ENCODE measurements at regions not wholly inside any gene's neighbourhood (a gene's known extent, or its start where the extent isn't known, plus 50 kb on each side); places are given as distances from the start of the nearest gene placed in this dataset.

DNA sequence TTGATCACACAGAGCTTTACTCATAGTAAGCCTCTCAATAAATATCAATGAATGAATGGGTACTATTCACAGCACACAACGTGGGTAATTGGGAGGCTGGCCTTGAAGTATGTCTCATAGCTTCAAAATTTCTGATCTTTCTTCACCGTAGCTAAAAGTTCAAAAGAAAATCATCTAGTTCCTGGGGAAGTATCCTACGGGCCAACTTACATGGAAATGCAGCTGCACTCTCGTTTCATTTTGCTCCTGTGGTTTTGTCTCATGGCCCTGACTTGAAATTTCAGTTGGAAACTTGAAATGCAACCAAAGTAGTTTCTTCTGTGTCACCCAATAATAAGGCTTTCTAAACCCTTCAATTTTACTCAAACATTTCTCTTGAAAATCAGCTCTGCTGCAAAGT lies 76.1 kb upstream of the CNIH3 start (continued):
- TF ChIP-seq, protein P1, sequence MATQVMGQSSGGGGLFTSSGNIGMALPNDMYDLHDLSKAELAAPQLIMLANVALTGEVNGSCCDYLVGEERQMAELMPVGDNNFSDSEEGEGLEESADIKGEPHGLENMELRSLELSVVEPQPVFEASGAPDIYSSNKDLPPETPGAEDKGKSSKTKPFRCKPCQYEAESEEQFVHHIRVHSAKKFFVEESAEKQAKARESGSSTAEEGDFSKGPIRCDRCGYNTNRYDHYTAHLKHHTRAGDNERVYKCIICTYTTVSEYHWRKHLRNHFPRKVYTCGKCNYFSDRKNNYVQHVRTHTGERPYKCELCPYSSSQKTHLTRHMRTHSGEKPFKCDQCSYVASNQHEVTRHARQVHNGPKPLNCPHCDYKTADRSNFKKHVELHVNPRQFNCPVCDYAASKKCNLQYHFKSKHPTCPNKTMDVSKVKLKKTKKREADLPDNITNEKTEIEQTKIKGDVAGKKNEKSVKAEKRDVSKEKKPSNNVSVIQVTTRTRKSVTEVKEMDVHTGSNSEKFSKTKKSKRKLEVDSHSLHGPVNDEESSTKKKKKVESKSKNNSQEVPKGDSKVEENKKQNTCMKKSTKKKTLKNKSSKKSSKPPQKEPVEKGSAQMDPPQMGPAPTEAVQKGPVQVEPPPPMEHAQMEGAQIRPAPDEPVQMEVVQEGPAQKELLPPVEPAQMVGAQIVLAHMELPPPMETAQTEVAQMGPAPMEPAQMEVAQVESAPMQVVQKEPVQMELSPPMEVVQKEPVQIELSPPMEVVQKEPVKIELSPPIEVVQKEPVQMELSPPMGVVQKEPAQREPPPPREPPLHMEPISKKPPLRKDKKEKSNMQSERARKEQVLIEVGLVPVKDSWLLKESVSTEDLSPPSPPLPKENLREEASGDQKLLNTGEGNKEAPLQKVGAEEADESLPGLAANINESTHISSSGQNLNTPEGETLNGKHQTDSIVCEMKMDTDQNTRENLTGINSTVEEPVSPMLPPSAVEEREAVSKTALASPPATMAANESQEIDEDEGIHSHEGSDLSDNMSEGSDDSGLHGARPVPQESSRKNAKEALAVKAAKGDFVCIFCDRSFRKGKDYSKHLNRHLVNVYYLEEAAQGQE (IDR thresholded peaks at IDR 0.05): no peak
- TF ChIP-seq NR2F2 (IDR thresholded peaks at IDR 0.05): no peak

DNA sequence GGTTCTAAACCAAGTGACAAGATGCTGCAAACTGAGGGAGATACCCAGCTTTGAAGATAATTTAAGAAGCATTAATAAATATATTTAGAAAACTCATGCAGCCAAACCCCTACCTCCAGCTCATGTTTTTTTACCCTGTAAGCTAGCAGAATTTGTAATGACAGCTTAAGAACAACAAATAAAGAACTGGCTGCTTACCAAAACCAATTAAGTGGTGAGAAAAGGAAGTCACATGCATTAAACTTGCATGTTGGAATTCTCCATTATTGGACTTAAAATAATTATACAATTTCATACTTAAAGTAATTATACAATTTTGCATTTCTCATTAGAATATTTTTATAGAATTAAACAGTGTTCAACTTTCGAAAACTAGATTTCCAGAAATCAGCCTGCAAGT lies 75.6 kb upstream of the CNIH3 start:
- no peak for DNase-seq (ENCODE audit: low spot score)
- Histone ChIP-seq H3K4me3 (ENCODE audit: low read depth in 1 of 3, low read length in 3 of 3) (no peak overlapping the region), H3K9ac (ENCODE audit: low read depth in 1 of 2, low read length in 2 of 2) (no peak overlapping the region), H3K9me3 (ENCODE audit: control insufficient read depth in 4 of 4, low read length in 3 of 4) (no peaks in the 10 kb centered on the region), H3K4me1 (ENCODE audit: control insufficient read depth in 4 of 4, insufficient read depth in 4 of 4, low read length in 3 of 4) (no peaks in the 10 kb centered on the region), H3K27ac (ENCODE audit: low read depth in 1 of 2, low read length in 2 of 2) (no peak overlapping the region), H3K27me3 (ENCODE audit: control insufficient read depth in 4 of 4, insufficient read depth in 4 of 4, low read length in 3 of 4) (no peaks in the 10 kb centered on the region), H3K36me3 (ENCODE audit: control insufficient read depth in 4 of 4, insufficient read depth in 3 of 4, low read depth in 1 of 4, low read length in 3 of 4) (no peaks in the 10 kb centered on the region)
- TF ChIP-seq FOXA1 (IDR thresholded peaks at IDR 0.05): no peak
- no peak for TF ChIP-seq RXRA (IDR thresholded peaks at IDR 0.05)
- TF ChIP-seq, protein P2, sequence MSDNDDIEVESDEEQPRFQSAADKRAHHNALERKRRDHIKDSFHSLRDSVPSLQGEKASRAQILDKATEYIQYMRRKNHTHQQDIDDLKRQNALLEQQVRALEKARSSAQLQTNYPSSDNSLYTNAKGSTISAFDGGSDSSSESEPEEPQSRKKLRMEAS (IDR thresholded peaks at IDR 0.05): no peak
- no peak for TF ChIP-seq TAF1 (conservative IDR thresholded peaks at IDR 0.05)
- no peak for TF ChIP-seq YY1 (IDR thresholded peaks at IDR 0.05)
- no peak for TF ChIP-seq SP1 (IDR thresholded peaks at IDR 0.05)
- no peak for TF ChIP-seq FOXA2 (IDR thresholded peaks at IDR 0.05)
- TF ChIP-seq, protein P3, sequence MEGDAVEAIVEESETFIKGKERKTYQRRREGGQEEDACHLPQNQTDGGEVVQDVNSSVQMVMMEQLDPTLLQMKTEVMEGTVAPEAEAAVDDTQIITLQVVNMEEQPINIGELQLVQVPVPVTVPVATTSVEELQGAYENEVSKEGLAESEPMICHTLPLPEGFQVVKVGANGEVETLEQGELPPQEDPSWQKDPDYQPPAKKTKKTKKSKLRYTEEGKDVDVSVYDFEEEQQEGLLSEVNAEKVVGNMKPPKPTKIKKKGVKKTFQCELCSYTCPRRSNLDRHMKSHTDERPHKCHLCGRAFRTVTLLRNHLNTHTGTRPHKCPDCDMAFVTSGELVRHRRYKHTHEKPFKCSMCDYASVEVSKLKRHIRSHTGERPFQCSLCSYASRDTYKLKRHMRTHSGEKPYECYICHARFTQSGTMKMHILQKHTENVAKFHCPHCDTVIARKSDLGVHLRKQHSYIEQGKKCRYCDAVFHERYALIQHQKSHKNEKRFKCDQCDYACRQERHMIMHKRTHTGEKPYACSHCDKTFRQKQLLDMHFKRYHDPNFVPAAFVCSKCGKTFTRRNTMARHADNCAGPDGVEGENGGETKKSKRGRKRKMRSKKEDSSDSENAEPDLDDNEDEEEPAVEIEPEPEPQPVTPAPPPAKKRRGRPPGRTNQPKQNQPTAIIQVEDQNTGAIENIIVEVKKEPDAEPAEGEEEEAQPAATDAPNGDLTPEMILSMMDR (IDR thresholded peaks at IDR 0.05; ENCODE audit: low read depth, low read length, missing input control): no peak
- no peak for TF ChIP-seq JUND (IDR thresholded peaks at IDR 0.05)
- TF ChIP-seq, protein P1 (IDR thresholded peaks at IDR 0.05): no peak
- no peak for TF ChIP-seq NR2F2 (IDR thresholded peaks at IDR 0.05)
- no peak for TF ChIP-seq RAD21 (IDR thresholded peaks at IDR 0.05)
- 88% methylated on average over 1 of the region's 1 CpG for whole genome bisulfite sequencing

Measured in liver (tissue), 8 donors.